Hepatocyte (in vitro differentiated cells): ENCODE measurements at regions not wholly inside any gene's neighbourhood (a gene's known extent, or its start where the extent isn't known, plus 50 kb on each side); places are given as distances from the start of the nearest gene placed in this dataset.

Experiments
- CTCF ChIP-seq: fragments of 200-600 bp; sonication (generic); IDR thresholded peaks from 2 replicates; pipeline ENCODE4 v1.5.1; 2016; ENCODE audit warnings: antibody characterized with exemption, mild to moderate bottlenecking; ENCODE audit not compliant: poor library complexity
- EZH2 ChIP-seq: fragments of 200-600 bp; sonication (generic); IDR thresholded peaks from 2 replicates; pipeline ENCODE4 v1.6.1; 2016; ENCODE audit warnings: antibody characterized with exemption, mild to moderate bottlenecking, borderline replicate concordance
- EZH2phosphoT487 ChIP-seq: fragments of 200-600 bp; sonication (generic); IDR thresholded peaks from one replicate; pipeline ENCODE4 v1.6.1; 2018; ENCODE audit warnings: antibody characterized with exemption, mild to moderate bottlenecking, low read depth, moderate library complexity; ENCODE audit not compliant: unreplicated experiment, severe bottlenecking

- TF ChIP-seq CTCF (no peak), EZH2 (no peak), EZH2phosphoT487 (no peak)
These were observed 734.0 kb upstream of the DIAPH2 start for GRCh38 chrX:95950679-95951078.
